GM18498 (cell line): ENCODE measurements at regions not wholly inside any gene's neighbourhood (a gene's known extent, or its start where the extent isn't known, plus 50 kb on each side); places are given as distances from the start of the nearest gene placed in this dataset.

Experiments used
- ATAC-seq: cut with Tn5 transposase; IDR thresholded peaks from one replicate; pipeline ENCODE4 v1.9.1; 2021; ENCODE audit warnings: mild to moderate bottlenecking, moderate library complexity; ENCODE audit not compliant: unreplicated experiment

DNA sequence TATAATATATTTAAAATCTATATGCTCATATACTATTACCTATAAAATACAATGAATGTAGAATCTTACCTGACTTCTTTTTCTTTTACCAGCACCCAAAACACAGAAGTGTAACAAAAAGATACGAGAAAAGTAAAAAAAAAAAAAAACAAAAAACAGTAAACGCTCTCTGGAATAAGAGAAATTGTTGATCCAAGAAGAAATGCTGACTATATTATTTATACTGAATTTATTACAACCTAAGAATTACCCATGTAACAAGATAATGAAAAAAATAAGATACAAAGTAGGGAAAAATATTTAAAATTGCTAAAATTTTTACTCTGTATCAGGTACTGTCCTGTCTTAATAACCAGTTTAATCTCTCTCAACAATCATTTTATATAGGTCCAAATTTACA lies 787.9 kb upstream of the MAN1A1 start:
- no peak for ATAC-seq

DNA sequence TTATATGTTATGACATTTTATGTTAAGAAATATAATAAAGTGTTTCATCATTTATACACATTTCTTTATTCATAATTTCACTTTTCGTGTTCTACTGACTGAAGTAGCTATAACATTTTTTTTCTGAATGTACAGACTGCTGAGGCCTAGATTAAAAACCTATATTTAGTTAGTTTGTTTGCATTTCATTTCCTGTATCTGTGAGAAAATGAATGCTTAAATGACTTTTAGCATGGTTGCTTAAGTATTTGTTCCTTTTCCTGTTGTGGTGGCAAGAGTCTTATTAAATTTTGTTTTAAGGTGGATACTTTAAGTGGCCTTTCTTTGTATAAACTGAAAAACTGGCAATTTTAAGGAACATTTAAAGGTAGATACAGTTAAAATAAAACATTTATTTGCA lies 779.7 kb upstream of the MAN1A1 start:
- no peak for ATAC-seq

DNA sequence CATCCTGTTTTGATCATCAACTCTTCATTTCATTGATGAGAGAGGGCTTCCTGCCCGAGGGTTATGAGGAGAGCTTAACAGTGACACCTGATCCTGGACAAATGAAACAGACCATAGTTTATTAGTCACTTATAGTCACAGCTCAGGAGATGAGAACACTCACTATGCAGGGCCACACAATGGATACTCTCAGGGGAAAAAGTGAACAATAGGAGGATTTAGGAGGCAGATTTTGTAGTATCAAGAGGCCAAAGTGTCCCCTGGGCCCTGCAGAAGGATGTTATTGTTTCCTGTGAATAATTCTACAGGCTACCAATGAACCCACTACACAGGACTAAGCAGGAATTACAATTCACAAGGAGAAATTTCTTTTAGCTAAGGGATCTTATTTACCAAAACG lies 772.8 kb upstream of the MAN1A1 start:
- no peak for ATAC-seq

DNA sequence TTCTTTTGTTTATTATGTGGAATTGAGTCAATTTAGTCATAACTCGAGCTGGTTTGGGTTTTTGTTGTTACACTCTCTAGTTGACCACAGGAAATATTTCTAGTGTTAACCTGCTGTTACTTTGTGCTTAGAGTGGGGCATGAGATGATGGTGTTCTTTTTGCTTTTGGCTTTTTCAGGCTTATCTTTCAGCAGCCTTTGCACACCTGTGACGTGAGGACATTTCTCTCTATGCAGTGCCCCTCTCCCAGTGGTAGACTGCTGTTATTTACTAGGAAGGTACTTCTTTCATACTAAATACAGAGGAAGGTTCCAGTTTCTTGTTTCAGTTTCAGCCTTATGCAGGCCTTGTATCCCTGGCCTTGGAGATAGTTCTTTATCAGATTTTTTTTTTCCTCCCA lies 766.8 kb upstream of the MAN1A1 start:
- ATAC-seq = no peak

DNA sequence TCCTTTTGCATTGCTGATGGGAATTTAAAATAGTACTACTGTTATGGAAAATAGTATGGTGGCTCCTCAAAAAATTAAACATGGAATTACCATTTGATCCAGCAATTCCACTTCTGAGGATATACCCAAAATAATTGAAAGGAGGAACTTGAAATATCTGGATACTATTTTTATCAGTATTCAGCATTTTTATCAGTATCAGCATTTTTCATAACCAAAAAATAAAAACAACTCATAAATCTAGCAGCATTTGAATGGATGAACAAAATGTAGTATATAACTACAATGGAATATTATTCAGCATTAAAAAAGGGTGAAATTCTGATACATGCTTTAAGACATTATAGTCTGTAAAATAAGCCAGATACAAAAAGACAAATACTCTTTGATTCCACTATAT lies 763.4 kb upstream of the MAN1A1 start:
- ATAC-seq = no peak

DNA sequence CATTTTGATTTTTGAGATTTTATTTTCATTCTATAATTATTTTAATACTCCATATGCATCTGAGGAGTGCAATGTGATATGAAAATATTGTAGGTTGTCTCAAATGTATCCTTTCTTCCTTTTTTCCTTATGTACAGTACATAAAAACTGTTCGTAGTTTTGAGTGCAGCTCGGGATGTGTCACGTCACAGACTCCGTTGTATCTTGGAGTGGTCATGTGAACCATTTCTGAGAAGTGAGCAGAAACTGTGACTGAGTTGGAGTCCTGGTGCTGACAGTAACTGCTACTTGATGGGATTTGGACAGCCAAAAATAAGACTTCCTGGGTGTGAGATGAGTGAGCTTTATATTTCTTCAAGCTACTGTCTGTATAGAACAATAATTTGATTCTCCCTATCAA lies 761.4 kb upstream of the MAN1A1 start:
- ATAC-seq = no peak

DNA sequence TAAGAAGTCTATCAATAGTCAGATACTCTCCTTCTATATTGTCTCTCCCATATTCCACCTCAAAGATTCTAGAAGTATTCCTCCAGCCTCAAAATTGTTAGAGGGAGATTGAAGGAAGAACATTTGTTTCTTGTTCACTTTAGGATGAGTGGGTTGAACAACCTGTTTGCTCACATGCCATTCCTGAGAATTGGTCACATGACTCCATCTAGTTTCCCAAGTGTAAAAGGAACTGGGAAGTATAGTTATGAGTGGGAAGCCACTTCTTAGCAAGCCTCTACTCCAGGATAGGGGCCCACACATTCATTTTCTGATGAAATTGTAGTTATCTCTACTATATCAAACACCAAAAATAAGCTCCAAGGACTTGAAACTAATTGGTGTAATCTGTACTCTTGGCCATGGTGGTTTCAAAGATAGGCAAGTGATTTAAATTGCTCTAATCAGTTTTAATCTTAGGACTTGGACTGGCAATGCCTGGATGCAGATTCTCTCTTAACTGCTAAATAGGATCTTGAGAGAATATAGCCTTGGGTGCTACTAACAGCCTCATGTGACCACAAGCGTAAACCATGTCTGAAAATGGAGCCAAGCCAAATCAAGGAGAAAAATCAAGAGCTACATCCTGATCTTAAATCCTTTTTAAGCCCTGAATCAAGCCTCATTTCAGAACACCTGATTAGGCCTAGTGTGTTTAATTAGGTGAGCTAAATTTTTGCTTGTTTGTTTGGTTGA lies 758.7 kb upstream of the MAN1A1 start:
- no peak for ATAC-seq

DNA sequence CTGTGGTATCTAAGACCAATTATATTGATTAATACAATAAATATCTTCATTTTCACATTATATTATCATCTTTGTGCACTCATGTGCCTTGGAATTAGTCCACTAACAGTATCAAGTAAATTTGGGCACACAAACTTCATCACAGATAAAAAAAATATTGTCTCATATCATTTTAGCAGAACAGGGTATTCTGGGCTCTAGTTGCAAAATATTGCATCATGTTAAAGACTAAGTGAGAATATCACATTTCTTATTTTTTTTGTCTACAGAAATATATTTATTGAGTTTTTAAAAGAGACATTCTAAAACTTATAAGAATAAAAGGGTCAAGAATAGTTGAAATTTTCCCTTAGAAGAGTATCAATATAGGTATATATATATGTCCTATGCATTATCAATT lies 754.1 kb upstream of the MAN1A1 start:
- no peak for ATAC-seq

DNA sequence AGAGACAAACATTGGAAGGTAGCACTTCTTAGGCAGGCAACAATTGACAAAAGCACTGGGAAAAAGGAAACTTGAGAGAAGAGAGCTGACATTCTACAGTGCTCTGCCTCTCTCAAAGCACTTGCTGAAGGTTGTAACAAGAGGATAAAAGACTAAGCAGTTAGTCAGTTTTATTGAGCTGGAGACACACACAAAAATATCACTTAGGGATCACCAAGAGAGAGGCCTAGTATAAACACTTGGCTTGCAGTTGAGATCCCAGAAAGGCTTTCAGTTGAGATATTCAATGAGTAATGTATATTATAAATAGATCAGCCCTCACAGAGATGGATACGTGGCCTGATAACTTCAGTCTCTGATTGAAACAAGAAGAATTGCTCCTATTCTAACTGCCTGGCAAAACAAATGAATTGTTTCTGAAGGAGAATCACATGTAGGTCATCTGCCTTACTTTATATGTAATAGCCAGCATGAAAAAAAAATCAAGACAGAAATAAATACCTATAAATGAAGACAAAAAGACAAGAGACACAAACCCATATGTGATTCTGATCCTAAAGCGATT lies 747.2 kb upstream of the MAN1A1 start:
- no peak for ATAC-seq

DNA sequence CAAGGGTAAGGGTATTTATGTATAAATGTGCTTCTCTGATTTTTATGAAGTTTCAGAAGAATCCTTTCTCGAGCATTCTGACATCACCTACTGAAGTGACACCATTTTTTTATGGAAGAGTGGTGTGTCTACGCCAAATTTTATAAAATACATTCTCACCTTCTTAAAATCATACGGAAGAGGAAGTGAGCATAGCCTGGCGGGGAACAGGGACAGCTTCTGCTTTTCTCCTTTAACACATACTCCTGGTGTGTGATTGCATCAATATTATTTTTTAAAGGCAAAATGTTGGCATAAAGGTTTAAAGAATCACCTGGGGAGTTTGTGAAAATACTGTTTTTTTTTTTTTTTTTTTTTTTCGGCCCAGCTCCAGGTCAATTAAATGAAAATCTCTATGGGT lies 733.6 kb upstream of the MAN1A1 start:
- no peak for ATAC-seq

DNA sequence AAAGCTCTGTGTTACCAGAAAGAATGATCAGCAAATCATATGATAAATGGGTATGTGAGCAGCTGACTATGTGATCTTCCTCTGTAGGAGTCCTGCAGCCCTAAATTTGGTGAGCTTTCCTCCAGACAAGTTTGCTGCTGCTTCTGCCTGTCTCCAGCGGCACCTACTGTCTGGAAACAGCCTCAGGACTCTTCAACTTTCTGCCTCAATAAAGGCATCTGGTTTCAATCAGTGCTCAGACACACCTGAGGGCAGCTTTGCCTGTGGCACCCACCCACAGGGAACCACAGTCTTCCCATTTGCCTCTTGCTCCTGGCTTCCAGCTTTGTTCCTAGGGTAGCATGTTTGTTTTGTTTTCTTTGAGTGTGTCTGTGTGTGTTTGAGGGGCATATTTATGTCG lies 727.9 kb upstream of the MAN1A1 start:
- ATAC-seq = no peak

DNA sequence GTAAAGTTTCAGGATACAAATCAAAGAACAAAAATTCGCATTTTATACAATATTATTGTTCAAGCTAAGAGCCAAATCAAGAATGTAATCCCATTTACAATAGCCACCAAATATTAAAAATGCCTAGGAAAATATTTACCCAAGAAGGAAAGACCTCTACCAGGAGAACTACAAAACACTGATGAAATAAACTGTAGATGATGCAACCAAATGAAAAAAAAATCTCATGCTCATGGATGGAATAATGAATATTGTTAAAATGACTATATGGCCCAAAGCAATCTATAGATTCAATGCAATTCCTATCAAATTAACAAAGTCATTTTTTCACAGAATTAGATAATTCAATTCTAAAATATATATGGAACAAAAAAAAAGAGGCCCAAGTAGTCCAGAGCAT lies 708.8 kb upstream of the MAN1A1 start:
- ATAC-seq = no peak

DNA sequence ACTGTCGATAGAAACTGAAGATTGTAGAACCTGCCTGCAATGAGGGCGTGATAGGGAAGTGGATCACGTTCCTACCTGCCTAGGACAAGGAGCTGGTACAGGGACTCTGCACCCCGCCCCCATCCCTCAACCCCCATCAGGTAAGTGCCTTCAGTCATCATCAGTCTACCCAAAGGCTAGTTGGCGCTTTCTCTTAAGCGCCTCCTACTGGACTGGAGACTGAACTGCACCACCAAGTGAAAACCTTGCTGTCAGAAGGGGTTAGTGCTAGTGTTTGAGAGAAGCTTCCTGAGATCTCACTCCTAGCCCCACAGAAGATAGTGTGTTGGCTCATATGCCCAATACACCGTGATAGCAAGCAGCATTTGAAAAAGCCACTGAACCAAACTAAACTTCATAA lies 706.5 kb upstream of the MAN1A1 start:
- peak; percentile 77 for ATAC-seq

DNA sequence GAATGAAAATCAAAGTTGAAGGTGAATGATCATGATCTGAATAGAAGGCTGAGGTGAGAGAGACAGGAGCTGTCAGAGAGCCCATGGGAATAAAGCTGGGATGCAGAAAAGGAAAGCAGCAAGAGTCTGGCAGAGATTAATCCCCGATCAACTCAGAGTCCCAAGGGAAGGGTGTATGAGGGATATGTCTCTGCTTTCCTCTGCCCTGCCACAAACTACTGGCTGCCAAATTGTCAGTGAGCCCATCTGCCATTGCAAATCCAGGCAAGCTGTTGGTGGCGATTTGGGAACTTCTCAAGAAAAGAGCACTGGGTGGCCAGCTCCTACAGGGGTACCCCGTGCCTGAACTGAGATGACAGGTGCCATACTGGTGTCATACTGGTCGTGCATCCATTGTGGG lies 705.5 kb upstream of the MAN1A1 start:
- ATAC-seq = no peak

DNA sequence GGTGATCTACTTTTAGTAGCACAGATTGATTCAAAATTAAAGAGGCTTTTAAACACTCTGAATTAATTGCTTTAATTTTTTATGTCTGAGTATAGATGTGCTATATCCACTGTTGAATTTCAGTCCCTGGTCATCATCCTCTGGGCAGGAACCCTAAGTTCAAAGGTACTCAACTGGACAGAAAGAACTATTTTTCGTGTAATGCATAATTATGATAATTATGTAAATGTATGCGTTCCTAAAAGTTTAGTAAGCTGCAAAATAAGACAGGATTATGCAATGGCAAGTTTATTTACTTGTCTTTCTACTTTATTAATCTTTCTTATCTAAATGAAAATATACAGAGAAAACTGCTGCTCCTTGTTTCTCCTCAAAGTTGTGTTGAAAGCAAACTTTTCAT lies 690.1 kb upstream of the MAN1A1 start:
- ATAC-seq = no peak

DNA sequence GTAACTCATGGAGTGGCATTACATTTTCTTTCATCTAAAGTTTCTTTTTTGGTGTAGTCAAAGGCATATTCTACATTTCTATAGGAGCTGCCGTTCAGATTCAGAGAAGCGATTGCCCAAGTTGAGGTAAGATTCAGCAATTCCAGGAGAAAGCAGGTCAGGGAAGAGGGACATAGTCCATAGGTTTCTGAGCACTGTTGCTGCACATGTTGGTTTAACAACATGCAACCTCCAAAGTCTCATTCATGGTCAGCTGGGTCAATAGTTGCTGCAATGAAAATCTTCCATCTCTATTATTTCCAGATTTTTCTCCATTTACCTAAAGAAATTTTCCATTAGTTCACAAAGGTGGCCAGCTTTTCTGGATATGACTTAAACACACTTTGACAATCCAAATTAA lies 682.3 kb upstream of the MAN1A1 start:
- no peak for ATAC-seq

DNA sequence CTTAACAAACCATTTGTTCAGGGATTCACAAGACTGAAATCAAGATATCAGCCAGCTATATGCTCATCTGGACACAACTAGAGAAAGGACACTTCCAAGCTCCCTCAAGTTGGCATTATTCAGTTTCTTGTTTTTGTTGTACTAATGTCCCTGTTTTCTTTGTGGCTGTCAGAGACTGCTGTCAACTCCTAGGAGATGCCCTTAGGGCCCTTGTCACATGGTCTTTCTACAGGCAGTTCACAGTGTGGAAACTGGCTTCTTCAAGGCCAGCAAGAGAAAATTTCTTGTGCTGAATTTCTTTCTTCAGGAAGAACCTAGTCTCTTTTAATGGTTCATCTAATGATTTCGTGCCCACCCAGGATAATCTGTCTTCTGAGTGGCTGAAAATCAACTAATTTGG lies 677.2 kb upstream of the MAN1A1 start:
- ATAC-seq = no peak

DNA sequence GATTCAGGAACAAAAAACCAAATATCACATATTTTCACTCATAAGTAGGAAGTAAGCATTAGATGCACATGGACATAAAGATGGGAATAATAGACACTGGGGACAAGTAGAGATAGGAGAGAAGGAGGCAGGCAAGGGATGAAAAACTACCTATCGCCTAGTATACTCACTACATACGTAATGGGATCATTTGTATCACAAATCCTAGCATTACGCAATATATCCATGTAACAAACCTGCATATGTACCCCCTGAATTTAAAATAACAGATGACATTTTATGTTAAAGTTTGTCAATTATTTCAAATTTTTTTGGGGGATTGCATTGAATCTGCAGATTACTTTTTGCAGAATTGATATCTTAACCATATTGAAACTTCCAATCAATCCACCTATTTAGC lies 660.5 kb upstream of the MAN1A1 start:
- no peak for ATAC-seq

DNA sequence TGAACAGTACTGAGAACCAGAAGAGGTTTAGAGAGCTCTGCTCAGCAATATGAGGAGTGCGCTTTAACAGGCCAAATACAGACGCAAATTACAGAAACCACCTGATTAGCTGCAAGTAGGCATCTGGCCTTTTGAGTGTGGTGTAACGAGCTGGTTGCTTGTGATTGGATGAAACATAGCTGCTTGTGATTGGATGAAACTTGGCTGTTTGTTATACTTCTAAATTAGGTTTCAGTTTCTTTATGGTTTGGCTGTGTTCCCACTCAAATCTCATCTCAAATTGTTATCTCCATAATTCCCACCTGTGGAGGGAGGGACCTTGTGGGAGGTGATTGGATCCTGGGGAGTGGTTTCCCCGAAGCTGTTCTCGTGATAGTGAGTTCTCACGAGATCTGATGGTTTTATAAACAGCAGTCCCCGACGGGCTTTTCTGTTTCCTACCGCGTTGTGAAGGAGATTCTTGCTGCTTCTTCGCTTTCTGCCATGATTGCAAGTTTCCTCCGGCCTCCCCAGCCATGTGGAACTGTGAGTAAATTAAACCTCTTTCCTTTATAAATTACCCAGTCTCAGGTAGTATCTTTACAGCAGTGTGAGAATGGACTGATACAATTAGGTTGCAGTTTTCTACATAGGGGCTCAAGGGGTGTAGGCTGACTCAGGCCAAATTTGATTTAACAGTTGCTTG lies 655.9 kb upstream of the MAN1A1 start:
- no peak for ATAC-seq

DNA sequence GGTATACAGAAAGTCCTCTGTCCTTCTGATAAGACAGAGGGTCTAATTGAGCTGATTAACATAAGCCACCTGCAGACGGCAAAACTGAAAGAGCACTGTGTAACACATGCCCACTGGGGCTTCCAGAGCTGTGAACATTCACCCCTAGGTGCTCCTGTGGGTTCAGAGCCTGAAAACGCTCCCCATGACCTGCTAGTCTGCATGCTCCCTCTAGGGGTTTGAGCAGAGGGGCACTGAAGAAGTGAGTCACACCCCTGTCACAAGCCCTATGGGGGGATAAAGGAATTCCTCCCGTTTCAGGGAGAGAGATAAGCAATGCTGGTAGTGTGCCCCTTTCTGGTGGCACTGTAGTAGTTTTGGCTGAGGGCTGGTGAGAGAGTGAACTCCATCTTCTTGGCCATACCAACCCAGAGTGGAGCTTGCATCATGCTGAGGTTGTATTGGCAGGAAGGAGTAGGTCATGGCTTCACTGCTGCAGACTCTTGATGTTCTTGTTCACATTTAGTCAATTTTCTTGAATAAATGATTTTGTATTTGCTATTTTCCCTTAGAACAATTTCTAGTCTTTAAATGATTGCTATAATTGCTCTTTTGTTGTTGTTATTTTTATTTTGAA lies 637.5 kb upstream of the MAN1A1 start:
- no peak for ATAC-seq

DNA sequence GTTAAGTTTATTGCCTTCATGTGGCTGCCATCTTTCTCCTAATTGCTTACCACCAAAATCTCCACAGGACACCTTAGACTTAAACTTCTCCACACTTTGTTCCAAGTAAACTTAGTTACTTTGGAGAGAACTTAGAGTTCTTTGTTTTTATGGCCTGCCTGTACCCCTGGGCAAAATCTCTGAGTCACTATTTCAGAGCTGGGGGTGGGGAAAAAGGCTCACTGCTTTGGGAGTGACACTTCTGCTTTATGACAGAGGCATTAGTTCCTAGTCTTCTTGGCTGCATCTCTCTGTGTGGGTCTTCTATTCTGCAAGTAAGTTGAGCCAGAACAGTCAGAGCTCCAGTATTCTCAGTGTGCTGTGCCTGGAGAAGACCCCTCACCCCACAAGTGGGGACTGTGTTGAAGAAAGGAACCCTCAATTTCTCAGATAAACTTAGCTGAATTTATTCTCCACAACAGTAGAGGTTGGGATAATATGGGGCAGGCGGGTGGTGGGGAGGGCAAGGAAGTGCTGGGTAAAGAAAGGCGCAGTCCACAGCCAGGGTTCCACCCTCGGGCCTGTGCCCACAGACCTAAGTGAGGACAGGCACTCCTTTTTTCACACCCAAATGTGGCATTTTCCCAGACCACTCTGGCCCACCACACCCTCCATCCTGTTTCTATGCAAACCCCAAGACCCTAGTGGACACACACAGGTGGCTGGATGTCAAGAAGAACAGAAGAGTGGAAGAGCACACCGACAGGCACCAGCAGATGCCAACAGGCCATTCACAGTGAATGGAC lies 636.6 kb upstream of the MAN1A1 start:
- ATAC-seq = no peak
